ENCODE measurements at regions not wholly inside any gene's neighbourhood (a gene's known extent, or its start where the extent isn't known, plus 50 kb on each side); places are given as distances from the start of the nearest gene placed in this dataset.

DNA sequence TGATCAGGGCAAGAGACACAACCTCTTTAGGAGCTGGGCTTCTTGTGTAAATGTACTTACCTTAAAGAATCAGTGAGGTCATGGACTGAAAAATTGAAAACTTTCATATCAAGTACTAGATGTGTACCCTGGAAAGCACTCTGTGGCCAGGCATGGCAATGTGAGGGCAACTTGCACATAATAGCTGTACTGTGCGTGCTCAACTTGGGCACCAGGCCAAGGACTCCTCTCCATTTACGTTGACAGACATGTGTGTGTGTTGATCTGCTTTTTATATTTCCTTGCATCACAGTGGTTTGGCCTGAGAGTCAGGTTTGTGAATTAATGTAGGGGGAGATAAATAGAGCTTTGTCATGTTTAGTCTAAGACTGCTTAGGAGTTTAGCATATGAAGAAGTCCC is 669.5 kb upstream of the REG3G start:
- Histone ChIP-seq H3K4me3 (ENCODE audit: low read depth in 1 of 5, low read length in 5 of 5) (no peak overlapping the region), H3K36me3 (ENCODE audit: control insufficient read depth in 5 of 5, insufficient read depth in 5 of 5, low read length in 5 of 5) (no peaks in the 10 kb centered on the region), H3K27me3 (ENCODE audit: control insufficient read depth in 5 of 5, insufficient read depth in 4 of 5, low read length in 5 of 5) (no peaks in the 10 kb centered on the region), H3K27ac (ENCODE audit: low read depth, low read length) (no peak overlapping the region), H3K9me3 (ENCODE audit: control insufficient read depth in 5 of 5, low read length in 5 of 5) (no peaks in the 10 kb centered on the region), H3K4me1 (ENCODE audit: control insufficient read depth in 5 of 5, insufficient read depth in 5 of 5, low read length in 5 of 5) (no peaks in the 10 kb centered on the region), H3K9ac (ENCODE audit: low read length in 5 of 5) (no peak overlapping the region)

DNA sequence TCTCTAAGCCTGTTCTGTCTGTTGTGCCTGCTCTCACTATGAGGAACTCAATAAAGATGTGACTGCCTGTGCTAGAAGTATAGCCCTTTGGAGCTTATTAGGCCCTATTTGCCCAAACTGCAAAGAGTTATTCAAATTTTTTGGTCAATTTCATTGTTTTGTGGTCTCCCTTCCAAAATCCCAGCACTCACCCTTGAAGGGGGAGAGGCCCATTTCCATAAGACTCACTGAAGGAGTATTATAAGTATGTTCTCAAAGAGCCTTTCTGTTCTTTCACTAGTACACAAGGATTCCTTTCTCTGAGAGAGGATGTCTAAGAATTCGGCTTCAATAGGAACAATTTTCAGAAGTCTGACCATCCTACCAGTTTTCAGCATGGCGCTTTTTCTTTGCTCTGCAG is 641.9 kb upstream of the REG3G start:
- no peaks in the 10 kb centered on the region for H3K36me3 ChIP-seq (ENCODE audit: control insufficient read depth in 5 of 5, insufficient read depth in 5 of 5, low read length in 5 of 5)
- no peak overlapping the region for H3K4me3 ChIP-seq (ENCODE audit: low read depth in 1 of 5, low read length in 5 of 5)
- H3K9me3 ChIP-seq (ENCODE audit: control insufficient read depth in 5 of 5, low read length in 5 of 5) = no peaks in the 10 kb centered on the region
- no peaks in the 10 kb centered on the region for H3K4me1 ChIP-seq (ENCODE audit: control insufficient read depth in 5 of 5, insufficient read depth in 5 of 5, low read length in 5 of 5)
- no peak overlapping the region for H3K27ac ChIP-seq (ENCODE audit: low read depth, low read length)
- H3K9ac ChIP-seq (ENCODE audit: low read length in 5 of 5) = no peak overlapping the region
- H3K27me3 ChIP-seq (ENCODE audit: control insufficient read depth in 5 of 5, insufficient read depth in 4 of 5, low read length in 5 of 5) = no peaks in the 10 kb centered on the region

DNA sequence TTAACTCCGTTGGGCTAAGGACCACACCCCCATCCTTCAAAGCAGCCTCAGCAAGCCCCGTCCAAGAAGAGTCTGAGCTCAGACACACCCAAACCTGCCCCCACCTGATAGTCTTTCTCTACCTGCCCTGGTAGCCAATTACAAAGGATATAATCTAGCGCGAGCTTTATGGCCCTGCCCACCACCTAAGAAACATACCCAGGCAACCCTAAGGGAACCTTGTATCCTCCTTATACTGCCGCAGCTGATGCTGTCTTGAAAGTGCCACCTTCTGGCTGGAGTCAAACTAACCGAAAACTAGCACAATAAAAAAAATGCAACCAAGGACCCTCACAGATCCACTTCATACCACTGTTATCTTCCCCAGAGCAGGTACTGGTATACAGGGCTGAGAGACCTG is 628.3 kb upstream of the REG3G start:
- Histone ChIP-seq H3K36me3 (ENCODE audit: control insufficient read depth in 5 of 5, insufficient read depth in 5 of 5, low read length in 5 of 5) (no peaks in the 10 kb centered on the region), H3K4me3 (ENCODE audit: low read depth in 1 of 5, low read length in 5 of 5) (no peak overlapping the region), H3K27me3 (ENCODE audit: control insufficient read depth in 5 of 5, insufficient read depth in 4 of 5, low read length in 5 of 5) (no peaks in the 10 kb centered on the region), H3K9ac (ENCODE audit: low read length in 5 of 5) (no peak overlapping the region), H3K9me3 (ENCODE audit: control insufficient read depth in 5 of 5, low read length in 5 of 5) (peaks cover 0 to 8% (median 0%) of the 10 kb centered on the region in 5 donors), H3K4me1 (ENCODE audit: control insufficient read depth in 5 of 5, insufficient read depth in 5 of 5, low read length in 5 of 5) (no peaks in the 10 kb centered on the region), H3K27ac (ENCODE audit: low read depth, low read length) (no peak overlapping the region)

DNA sequence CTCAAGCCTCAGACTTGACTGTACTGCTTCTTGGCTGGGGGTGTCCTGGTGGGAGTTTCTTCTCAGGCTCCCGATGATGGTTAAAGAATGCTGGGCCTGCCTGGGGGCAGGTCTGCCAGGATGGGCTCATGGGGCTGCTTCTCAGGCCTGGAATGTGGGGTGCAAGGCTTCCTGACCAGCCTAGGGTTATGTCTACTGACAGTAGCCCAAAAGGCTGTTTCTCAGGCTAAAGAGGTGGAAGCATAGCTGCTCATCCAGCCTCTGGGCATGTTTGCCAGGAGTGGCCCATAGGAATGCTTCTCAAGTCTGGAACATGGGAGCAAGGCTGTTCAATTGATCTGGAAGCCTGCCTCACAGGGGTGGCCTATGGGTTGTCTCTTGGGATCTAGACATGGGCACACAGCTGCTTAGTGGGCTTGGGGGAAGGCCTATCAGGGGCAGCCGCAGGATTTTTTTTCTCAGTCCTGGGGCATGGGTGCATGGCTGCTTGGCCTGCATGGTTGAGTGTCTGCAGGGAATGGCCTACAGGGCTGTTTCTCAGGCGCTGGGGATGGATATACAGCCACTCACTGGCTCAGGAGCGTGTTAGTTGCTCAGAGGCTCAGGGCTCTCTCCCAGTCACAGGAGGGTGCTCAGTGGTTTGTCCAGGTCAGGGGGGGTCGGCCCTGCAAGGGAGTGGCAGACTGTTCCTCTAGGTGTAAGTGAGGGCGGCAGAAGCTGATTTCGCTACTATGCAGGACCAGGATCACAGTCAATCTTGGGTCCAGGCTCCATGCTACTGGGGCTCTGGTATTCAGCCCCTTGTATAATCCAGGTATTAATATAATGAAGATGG is 617.3 kb upstream of the REG3G start:
- Histone ChIP-seq H3K4me3 (ENCODE audit: low read depth in 1 of 5, low read length in 5 of 5) (no peak overlapping the region), H3K27ac (ENCODE audit: low read depth, low read length) (no peak overlapping the region), H3K9me3 (ENCODE audit: control insufficient read depth in 5 of 5, low read length in 5 of 5) (no peaks in the 10 kb centered on the region), H3K27me3 (ENCODE audit: control insufficient read depth in 5 of 5, insufficient read depth in 4 of 5, low read length in 5 of 5) (no peaks in the 10 kb centered on the region), H3K36me3 (ENCODE audit: control insufficient read depth in 5 of 5, insufficient read depth in 5 of 5, low read length in 5 of 5) (no peaks in the 10 kb centered on the region), H3K4me1 (ENCODE audit: control insufficient read depth in 5 of 5, insufficient read depth in 5 of 5, low read length in 5 of 5) (no peaks in the 10 kb centered on the region), H3K9ac (ENCODE audit: low read length in 5 of 5) (no peak overlapping the region)

DNA sequence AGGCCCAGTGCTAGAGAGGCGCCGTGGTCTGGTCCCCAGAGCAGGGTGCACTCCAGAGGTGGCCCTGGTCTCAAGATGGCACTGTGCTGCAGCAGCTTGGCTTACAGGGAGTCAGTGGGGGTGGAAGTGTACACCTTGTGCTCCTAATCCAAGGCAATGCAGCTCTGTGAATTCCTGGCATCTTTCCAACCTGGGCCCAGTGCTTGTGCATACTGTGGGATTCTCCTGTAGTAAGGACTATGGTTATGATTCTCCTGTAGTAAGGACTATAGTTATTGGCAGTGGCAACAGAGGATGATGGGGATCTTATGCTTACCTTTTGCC is 616.7 kb upstream of the REG3G start:
- no peaks in the 10 kb centered on the region for H3K4me1 ChIP-seq (ENCODE audit: control insufficient read depth in 5 of 5, insufficient read depth in 5 of 5, low read length in 5 of 5)
- H3K36me3 ChIP-seq (ENCODE audit: control insufficient read depth in 5 of 5, insufficient read depth in 5 of 5, low read length in 5 of 5) = no peaks in the 10 kb centered on the region
- H3K27me3 ChIP-seq (ENCODE audit: control insufficient read depth in 5 of 5, insufficient read depth in 4 of 5, low read length in 5 of 5) = no peaks in the 10 kb centered on the region
- H3K9ac ChIP-seq (ENCODE audit: low read length in 5 of 5) = no peak overlapping the region
- H3K27ac ChIP-seq (ENCODE audit: low read depth, low read length) = no peak overlapping the region
- H3K4me3 ChIP-seq (ENCODE audit: low read depth in 1 of 5, low read length in 5 of 5) = no peak overlapping the region
- no peaks in the 10 kb centered on the region for H3K9me3 ChIP-seq (ENCODE audit: control insufficient read depth in 5 of 5, low read length in 5 of 5)

DNA sequence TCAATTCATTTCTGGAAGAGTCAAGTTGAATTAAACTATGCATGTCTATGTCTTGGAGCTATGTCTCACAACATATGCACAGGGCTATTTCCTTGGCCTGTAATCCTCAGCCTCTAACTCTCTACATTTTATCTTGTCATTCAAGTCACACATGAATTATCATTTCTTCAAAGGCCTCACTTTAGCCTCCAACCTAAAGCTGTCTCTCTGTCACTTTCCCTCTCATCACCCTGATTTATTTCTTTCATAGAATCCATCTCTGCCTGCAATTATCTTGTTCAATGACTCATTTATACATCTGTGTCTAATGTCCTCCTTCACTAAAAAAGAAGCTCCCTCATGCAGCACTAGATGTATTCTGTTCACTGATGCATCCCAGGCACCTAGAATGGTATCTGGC is 614.2 kb upstream of the REG3G start:
- H3K36me3 ChIP-seq (ENCODE audit: control insufficient read depth in 5 of 5, insufficient read depth in 5 of 5, low read length in 5 of 5) = no peaks in the 10 kb centered on the region
- no peak overlapping the region for H3K27ac ChIP-seq (ENCODE audit: low read depth, low read length)
- no peaks in the 10 kb centered on the region for H3K27me3 ChIP-seq (ENCODE audit: control insufficient read depth in 5 of 5, insufficient read depth in 4 of 5, low read length in 5 of 5)
- H3K4me3 ChIP-seq (ENCODE audit: low read depth in 1 of 5, low read length in 5 of 5) = no peak overlapping the region
- no peaks in the 10 kb centered on the region for H3K9me3 ChIP-seq (ENCODE audit: control insufficient read depth in 5 of 5, low read length in 5 of 5)
- no peaks in the 10 kb centered on the region for H3K4me1 ChIP-seq (ENCODE audit: control insufficient read depth in 5 of 5, insufficient read depth in 5 of 5, low read length in 5 of 5)
- H3K9ac ChIP-seq (ENCODE audit: low read length in 5 of 5) = no peak overlapping the region

DNA sequence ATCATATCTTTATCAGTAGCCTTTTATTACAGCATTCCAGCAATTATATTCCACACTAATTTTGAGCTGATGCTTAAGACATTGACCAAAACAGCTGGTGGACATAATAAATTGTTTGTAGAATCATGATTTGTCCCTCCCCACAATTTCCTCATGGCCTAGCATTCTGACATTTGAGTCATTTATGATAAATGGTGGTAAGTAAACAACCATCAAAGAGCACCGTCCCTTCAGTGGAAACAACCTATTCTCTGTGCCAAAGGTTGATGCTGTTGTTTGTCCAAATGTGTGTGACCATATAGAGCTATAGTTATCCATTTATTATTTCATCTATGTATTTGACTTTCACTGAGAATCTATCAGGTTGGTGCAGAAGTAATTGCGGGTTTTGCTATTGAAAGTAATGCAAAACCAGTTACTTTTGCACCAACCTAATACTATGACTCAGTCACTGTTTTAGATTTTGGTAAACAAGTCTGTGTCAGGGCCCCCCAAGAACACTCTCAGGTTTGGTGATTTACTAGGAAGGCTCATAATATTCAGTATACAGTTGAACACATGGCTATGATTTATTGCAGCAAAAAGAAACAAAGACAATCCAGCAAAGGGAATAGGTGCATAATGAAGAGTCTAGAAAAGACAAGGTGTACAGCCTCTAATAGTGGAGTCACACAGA is 608.7 kb upstream of the REG3G start:
- no peak overlapping the region for H3K27ac ChIP-seq (ENCODE audit: low read depth, low read length)
- no peaks in the 10 kb centered on the region for H3K27me3 ChIP-seq (ENCODE audit: control insufficient read depth in 5 of 5, insufficient read depth in 4 of 5, low read length in 5 of 5)
- no peak overlapping the region for H3K4me3 ChIP-seq (ENCODE audit: low read depth in 1 of 5, low read length in 5 of 5)
- no peaks in the 10 kb centered on the region for H3K9me3 ChIP-seq (ENCODE audit: control insufficient read depth in 5 of 5, low read length in 5 of 5)
- H3K9ac ChIP-seq (ENCODE audit: low read length in 5 of 5) = no peak overlapping the region
- H3K4me1 ChIP-seq (ENCODE audit: control insufficient read depth in 5 of 5, insufficient read depth in 5 of 5, low read length in 5 of 5) = no peaks in the 10 kb centered on the region
- no peaks in the 10 kb centered on the region for H3K36me3 ChIP-seq (ENCODE audit: control insufficient read depth in 5 of 5, insufficient read depth in 5 of 5, low read length in 5 of 5)

DNA sequence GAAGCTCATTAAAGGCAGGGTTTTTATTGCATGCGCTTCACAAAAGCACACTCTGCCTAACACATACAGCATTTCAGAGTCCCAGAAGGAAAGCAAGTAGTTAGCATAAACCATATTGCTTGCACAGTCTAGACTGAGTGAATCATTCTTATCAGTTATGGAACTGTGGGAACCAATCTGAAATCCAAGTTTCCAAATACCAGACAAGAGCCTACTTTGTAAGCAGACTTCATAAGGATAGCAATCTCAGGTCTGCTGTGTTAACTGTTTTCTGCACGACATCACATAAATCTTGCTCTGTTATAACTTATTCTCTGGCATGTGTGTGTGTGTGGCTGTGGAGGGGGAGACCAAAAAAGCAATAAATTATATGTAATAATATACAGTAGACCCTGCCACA is 608.1 kb upstream of the REG3G start:
- Histone ChIP-seq H3K9ac (ENCODE audit: low read length in 5 of 5) (no peak overlapping the region), H3K9me3 (ENCODE audit: control insufficient read depth in 5 of 5, low read length in 5 of 5) (no peaks in the 10 kb centered on the region), H3K27ac (ENCODE audit: low read depth, low read length) (no peak overlapping the region), H3K4me1 (ENCODE audit: control insufficient read depth in 5 of 5, insufficient read depth in 5 of 5, low read length in 5 of 5) (no peaks in the 10 kb centered on the region), H3K36me3 (ENCODE audit: control insufficient read depth in 5 of 5, insufficient read depth in 5 of 5, low read length in 5 of 5) (no peaks in the 10 kb centered on the region), H3K4me3 (ENCODE audit: low read depth in 1 of 5, low read length in 5 of 5) (no peak overlapping the region), H3K27me3 (ENCODE audit: control insufficient read depth in 5 of 5, insufficient read depth in 4 of 5, low read length in 5 of 5) (no peaks in the 10 kb centered on the region)

DNA sequence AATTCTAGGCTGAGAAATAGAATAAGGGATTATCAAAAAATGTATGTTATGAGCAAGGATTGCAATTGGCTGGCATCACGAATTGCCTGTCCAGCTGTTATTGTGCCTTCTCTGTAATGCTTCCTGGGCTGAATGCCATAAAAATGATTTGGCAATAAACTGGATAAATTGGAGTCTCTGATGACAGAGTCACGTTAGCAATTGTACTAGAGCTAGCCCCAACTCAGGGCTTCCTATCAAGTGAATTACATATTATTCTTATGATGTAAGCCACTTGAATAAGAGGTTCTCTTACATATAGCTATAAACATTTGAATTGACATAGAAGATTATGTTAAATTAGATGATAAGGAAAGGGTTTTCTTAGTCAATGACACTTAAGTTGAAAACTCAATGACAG is 607.5 kb upstream of the REG3G start:
- H3K4me3 ChIP-seq (ENCODE audit: low read depth in 1 of 5, low read length in 5 of 5) = no peak overlapping the region
- H3K9me3 ChIP-seq (ENCODE audit: control insufficient read depth in 5 of 5, low read length in 5 of 5) = no peaks in the 10 kb centered on the region
- H3K4me1 ChIP-seq (ENCODE audit: control insufficient read depth in 5 of 5, insufficient read depth in 5 of 5, low read length in 5 of 5) = no peaks in the 10 kb centered on the region
- no peaks in the 10 kb centered on the region for H3K36me3 ChIP-seq (ENCODE audit: control insufficient read depth in 5 of 5, insufficient read depth in 5 of 5, low read length in 5 of 5)
- no peak overlapping the region for H3K27ac ChIP-seq (ENCODE audit: low read depth, low read length)
- H3K27me3 ChIP-seq (ENCODE audit: control insufficient read depth in 5 of 5, insufficient read depth in 4 of 5, low read length in 5 of 5) = no peaks in the 10 kb centered on the region
- H3K9ac ChIP-seq (ENCODE audit: low read length in 5 of 5) = no peak overlapping the region

DNA sequence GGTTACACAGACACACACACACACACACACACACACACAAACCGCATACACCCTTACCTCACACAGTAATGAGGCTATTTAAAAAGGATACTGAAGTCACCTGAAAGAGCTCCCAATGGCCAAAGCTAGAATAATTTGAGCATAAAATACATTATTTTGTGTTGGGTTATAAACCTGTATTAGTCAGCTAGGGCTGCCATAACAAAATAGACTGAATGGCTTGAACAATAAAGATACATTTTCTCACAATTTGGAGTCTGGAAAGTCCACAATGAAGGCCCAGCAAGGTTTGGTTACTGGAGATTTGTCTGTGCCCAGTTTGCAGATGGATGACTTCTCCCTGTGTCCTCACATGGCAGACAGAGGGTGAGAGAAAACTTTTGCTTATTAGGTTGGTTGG is 605.4 kb upstream of the REG3G start:
- H3K27ac ChIP-seq (ENCODE audit: low read depth, low read length) = no peak overlapping the region
- no peak overlapping the region for H3K4me3 ChIP-seq (ENCODE audit: low read depth in 1 of 5, low read length in 5 of 5)
- H3K4me1 ChIP-seq (ENCODE audit: control insufficient read depth in 5 of 5, insufficient read depth in 5 of 5, low read length in 5 of 5) = no peaks in the 10 kb centered on the region
- H3K9me3 ChIP-seq (ENCODE audit: control insufficient read depth in 5 of 5, low read length in 5 of 5) = no peaks in the 10 kb centered on the region
- H3K36me3 ChIP-seq (ENCODE audit: control insufficient read depth in 5 of 5, insufficient read depth in 5 of 5, low read length in 5 of 5) = no peaks in the 10 kb centered on the region
- H3K27me3 ChIP-seq (ENCODE audit: control insufficient read depth in 5 of 5, insufficient read depth in 4 of 5, low read length in 5 of 5) = no peaks in the 10 kb centered on the region
- H3K9ac ChIP-seq (ENCODE audit: low read length in 5 of 5) = no peak overlapping the region

Data from subcutaneous abdominal adipose tissue (tissue), 5 donors.